HFFc6 (cell line): ENCODE measurements at regions not wholly inside any gene's neighbourhood (a gene's known extent, or its start where the extent isn't known, plus 50 kb on each side); places are given as distances from the start of the nearest gene placed in this dataset.

ENCODE experiments used
- DNase-seq: peaks from one replicate; pipeline ENCODE4 v3.0.0-alpha.2; 2018
- H3K27ac Mint-ChIP-seq: 2 replicates; pipeline ENCODE4 v1.8.0; 2020; ENCODE audit warnings: mild to moderate bottlenecking, mixed read lengths
- H3K27me3 Mint-ChIP-seq: 2 replicates; pipeline ENCODE4 v1.8.0; 2021; ENCODE audit warnings: mild to moderate bottlenecking, moderate library complexity, mixed read lengths; ENCODE audit not compliant: insufficient read depth
- H3K36me3 Mint-ChIP-seq: 2 replicates; pipeline ENCODE4 v1.8.0; 2021; ENCODE audit warnings: low read depth, mixed read lengths
- H3K4me1 Mint-ChIP-seq: 2 replicates; pipeline ENCODE4 v1.8.0; 2020; ENCODE audit warnings: low read depth, mixed read lengths
- H3K4me3 Mint-ChIP-seq: 2 replicates; pipeline ENCODE4 v1.8.0; 2020; ENCODE audit warnings: mild to moderate bottlenecking, moderate library complexity, mixed read lengths
- H3K9me3 Mint-ChIP-seq: 2 replicates; pipeline ENCODE4 v1.8.0; 2020; ENCODE audit warnings: mild to moderate bottlenecking, mixed read lengths
- CTCF ChIP-seq: fragments of 200-600 bp; sonication (generic); IDR thresholded peaks from 2 replicates; pipeline ENCODE4 v1.5.0; 2021; ENCODE audit warnings: antibody characterized with exemption, mild to moderate bottlenecking

- Mint-ChIP-seq H3K27me3 (no peaks in the 10 kb centered on the region; the same call in none of the 2 replicates), H3K27ac (peak overlapping the region; percentile 91), H3K4me1 (peaks cover 71% of the 10 kb centered on the region), H3K4me3 (peak overlapping the region; percentile 72), H3K9me3 (no peaks in the 10 kb centered on the region; the same call in 1 of the 2 replicates), H3K36me3 (peaks cover 5% of the 10 kb centered on the region)
- TF ChIP-seq CTCF: peak; percentile 76
- peak; percentile 97 for DNase-seq
Observed at GRCh38 chr15:62928242-62928999, 114.1 kb upstream of the TPM1 start.

- Mint-ChIP-seq H3K4me3 (peak overlapping the region; percentile 72), H3K27ac (peak overlapping the region; percentile 91), H3K36me3 (peaks cover 5% of the 10 kb centered on the region), H3K9me3 (no peaks in the 10 kb centered on the region; the same call in 1 of the 2 replicates), H3K4me1 (peaks cover 76% of the 10 kb centered on the region), H3K27me3 (no peaks in the 10 kb centered on the region; the same call in none of the 2 replicates)
- peak; percentile 88 for DNase-seq
- TF ChIP-seq CTCF: no peak
Observed at GRCh38 chr15:62929000-62929357, 113.6 kb upstream of the TPM1 start.

- Mint-ChIP-seq H3K9me3 (no peaks in the 10 kb centered on the region; the same call in 1 of the 2 replicates), H3K27me3 (no peaks in the 10 kb centered on the region; the same call in 1 of the 2 replicates), H3K36me3 (peaks cover under 1% of the 10 kb centered on the region), H3K4me1 (peaks cover 94% of the 10 kb centered on the region), H3K27ac (peak overlapping the region; percentile 81), H3K4me3 (no peak overlapping the region; the same call in 1 of the 2 replicates)
- no peak for TF ChIP-seq CTCF
- no peak for DNase-seq
Observed at GRCh38 chr15:62931650-62932049, 110.9 kb upstream of the TPM1 start.

GRCh38 chr15:62932436-62932835 lies 110.1 kb upstream of the TPM1 start:
- DNase-seq: peak; percentile 77
- H3K4me1 Mint-ChIP-seq: peaks cover 87% of the 10 kb centered on the region
- peak overlapping the region; percentile 25 for H3K4me3 Mint-ChIP-seq
- no peaks in the 10 kb centered on the region; the same call in 1 of the 2 replicates for H3K27me3 Mint-ChIP-seq
- H3K27ac Mint-ChIP-seq: peak overlapping the region; percentile 81
- TF ChIP-seq CTCF: no peak
- no peaks in the 10 kb centered on the region for H3K9me3 Mint-ChIP-seq
- no peaks in the 10 kb centered on the region for H3K36me3 Mint-ChIP-seq

- Mint-ChIP-seq H3K27me3 (no peaks in the 10 kb centered on the region; the same call in 1 of the 2 replicates), H3K4me1 (peaks cover 78% of the 10 kb centered on the region), H3K4me3 (peak overlapping the region; percentile 43), H3K9me3 (no peaks in the 10 kb centered on the region), H3K36me3 (no peaks in the 10 kb centered on the region), H3K27ac (peak overlapping the region; percentile 81)
- TF ChIP-seq CTCF: no peak
- DNase-seq: no peak
Observed at GRCh38 chr15:62933386-62933785, 109.2 kb upstream of the TPM1 start.
